ENCODE measurements at regions not wholly inside any gene's neighbourhood (a gene's known extent, or its start where the extent isn't known, plus 50 kb on each side); places are given as distances from the start of the nearest gene placed in this dataset.

- Histone ChIP-seq H3K9me2 (replicated peaks; ENCODE audit: insufficient read depth, low read length) (no peaks in the 10 kb centered on the region), H3K36me3 (ENCODE audit: insufficient read depth, low read length) (no peaks in the 10 kb centered on the region), H3K27ac (ENCODE audit: low read length) (no peak overlapping the region), H3K4me3 (ENCODE audit: low read length) (no peak overlapping the region), H3K9me3 (ENCODE audit: low read length) (no peaks in the 10 kb centered on the region), H3K4me2 (ENCODE audit: low read depth, low read length, poor library complexity, severe bottlenecking) (no peak overlapping the region), H4K20me1 (ENCODE audit: insufficient read depth, low read depth, low read length) (no peaks in the 10 kb centered on the region), H3K27me3 (ENCODE audit: low read length) (no peaks in the 10 kb centered on the region), H3K9ac (ENCODE audit: low read length) (no peak overlapping the region), H3K79me2 (ENCODE audit: low read length) (no peaks in the 10 kb centered on the region), H3K4me1 (ENCODE audit: low read length) (no peaks in the 10 kb centered on the region), H2AFZ (ENCODE audit: low read length) (no peak overlapping the region)
- DNase-seq, result no peak
Observed at GRCh38 chr9:80540387-80540786, 968.6 kb downstream of the TLE4 start.

DNA sequence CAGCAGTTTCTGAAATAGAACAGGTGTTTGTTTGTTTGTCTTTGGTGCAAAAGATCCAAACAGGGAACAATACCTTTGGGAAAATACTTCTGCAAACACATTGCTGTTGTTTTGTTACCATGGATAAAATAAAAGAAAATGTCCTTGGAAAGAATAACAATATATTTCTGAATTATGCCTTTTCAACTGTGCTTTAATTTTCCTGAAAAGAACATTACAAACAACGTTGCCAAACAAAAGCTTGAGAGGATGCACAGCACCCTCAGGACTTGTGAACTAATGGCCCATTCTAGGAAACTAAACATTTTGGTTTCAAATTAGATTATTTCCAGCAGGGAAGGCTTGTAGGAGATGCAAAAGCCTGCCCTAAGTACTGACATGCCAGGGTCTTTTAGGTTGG, 967.2 kb downstream of the TLE4 start:
- Histone ChIP-seq H3K9ac (ENCODE audit: low read length) (no peak overlapping the region), H3K4me1 (ENCODE audit: low read length) (no peaks in the 10 kb centered on the region), H3K9me3 (ENCODE audit: low read length) (no peaks in the 10 kb centered on the region; the same call in 1 of the 2 replicates), H3K27me3 (ENCODE audit: low read length) (no peaks in the 10 kb centered on the region), H4K20me1 (ENCODE audit: insufficient read depth, low read depth, low read length) (no peaks in the 10 kb centered on the region), H3K27ac (ENCODE audit: low read length) (no peak overlapping the region), H3K4me3 (ENCODE audit: low read length) (no peak overlapping the region), H3K79me2 (ENCODE audit: low read length) (no peaks in the 10 kb centered on the region), H3K36me3 (ENCODE audit: insufficient read depth, low read length) (no peaks in the 10 kb centered on the region), H2AFZ (ENCODE audit: low read length) (no peak overlapping the region), H3K4me2 (ENCODE audit: low read depth, low read length, poor library complexity, severe bottlenecking) (no peak overlapping the region), H3K9me2 (replicated peaks; ENCODE audit: insufficient read depth, low read length) (no peaks in the 10 kb centered on the region)
- no peak for DNase-seq

DNA sequence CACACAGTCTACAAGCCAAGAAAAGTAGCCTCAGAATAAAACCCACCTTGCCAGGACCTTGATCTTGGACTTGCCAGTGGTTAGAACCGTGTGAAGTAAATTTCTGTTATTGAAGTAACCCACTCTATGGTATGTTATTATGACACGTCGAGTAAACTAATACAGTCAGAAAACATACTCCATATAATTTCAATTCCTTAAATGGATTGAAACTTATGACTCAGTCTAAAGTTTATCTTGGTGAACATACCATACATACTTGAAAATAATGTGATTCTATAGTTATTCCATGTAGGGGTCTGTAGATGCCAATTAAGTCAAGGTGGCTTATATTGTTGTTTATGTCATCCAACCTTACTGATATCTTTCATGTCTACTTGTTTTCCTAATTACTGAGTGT, 950.7 kb downstream of the TLE4 start:
- Histone ChIP-seq H3K9ac (ENCODE audit: low read length) (no peak overlapping the region), H3K9me3 (ENCODE audit: low read length) (peaks cover 47% of the 10 kb centered on the region), H3K4me3 (ENCODE audit: low read length) (no peak overlapping the region), H3K27ac (ENCODE audit: low read length) (no peak overlapping the region), H3K4me2 (ENCODE audit: low read depth, low read length, poor library complexity, severe bottlenecking) (no peak overlapping the region), H3K36me3 (ENCODE audit: insufficient read depth, low read length) (no peaks in the 10 kb centered on the region), H3K4me1 (ENCODE audit: low read length) (no peaks in the 10 kb centered on the region), H2AFZ (ENCODE audit: low read length) (no peak overlapping the region), H4K20me1 (ENCODE audit: insufficient read depth, low read depth, low read length) (no peaks in the 10 kb centered on the region), H3K9me2 (replicated peaks; ENCODE audit: insufficient read depth, low read length) (no peaks in the 10 kb centered on the region), H3K27me3 (ENCODE audit: low read length) (no peaks in the 10 kb centered on the region), H3K79me2 (ENCODE audit: low read length) (no peaks in the 10 kb centered on the region)
- no peak for DNase-seq

GRCh38 chr9:80521151-80521550, 949.4 kb downstream of the TLE4 start:
- Histone ChIP-seq H3K27ac (ENCODE audit: low read length) (no peak overlapping the region), H3K27me3 (ENCODE audit: low read length) (no peaks in the 10 kb centered on the region), H3K4me2 (ENCODE audit: low read depth, low read length, poor library complexity, severe bottlenecking) (no peak overlapping the region), H3K9ac (ENCODE audit: low read length) (no peak overlapping the region), H3K4me1 (ENCODE audit: low read length) (no peaks in the 10 kb centered on the region), H4K20me1 (ENCODE audit: insufficient read depth, low read depth, low read length) (no peaks in the 10 kb centered on the region), H3K4me3 (ENCODE audit: low read length) (no peak overlapping the region), H3K9me3 (ENCODE audit: low read length) (peaks cover 42% of the 10 kb centered on the region), H3K36me3 (ENCODE audit: insufficient read depth, low read length) (no peaks in the 10 kb centered on the region), H3K9me2 (replicated peaks; ENCODE audit: insufficient read depth, low read length) (no peaks in the 10 kb centered on the region), H2AFZ (ENCODE audit: low read length) (no peak overlapping the region), H3K79me2 (ENCODE audit: low read length) (no peaks in the 10 kb centered on the region)
- no peak for DNase-seq

DNA sequence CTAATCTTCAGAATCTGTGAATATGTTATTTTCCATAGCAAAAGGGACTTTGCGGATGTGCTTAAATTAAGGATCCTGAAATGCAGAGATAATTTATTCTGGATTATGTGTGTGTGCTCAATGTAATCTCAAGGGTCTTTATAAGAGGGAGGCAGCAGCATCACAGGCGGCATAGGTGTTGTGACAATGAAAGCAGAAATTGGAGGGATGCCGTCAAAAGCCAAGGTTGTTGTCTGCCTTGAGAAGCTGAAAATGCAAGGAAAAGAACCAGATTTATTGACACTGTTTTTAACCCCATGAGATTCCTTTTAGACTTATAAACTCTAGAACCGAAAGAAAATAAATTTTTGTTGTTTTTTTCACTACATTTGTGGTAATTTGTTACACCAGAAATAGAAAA, 948.5 kb downstream of the TLE4 start:
- no peaks in the 10 kb centered on the region for H3K27me3 ChIP-seq (ENCODE audit: low read length)
- DNase-seq, result no peak
- no peaks in the 10 kb centered on the region for H4K20me1 ChIP-seq (ENCODE audit: insufficient read depth, low read depth, low read length)
- H3K9me3 ChIP-seq (ENCODE audit: low read length), result peaks cover 36% of the 10 kb centered on the region
- no peaks in the 10 kb centered on the region for H3K4me1 ChIP-seq (ENCODE audit: low read length)
- H3K36me3 ChIP-seq (ENCODE audit: insufficient read depth, low read length), result no peaks in the 10 kb centered on the region
- H3K9me2 ChIP-seq (replicated peaks; ENCODE audit: insufficient read depth, low read length), result no peaks in the 10 kb centered on the region
- H3K4me3 ChIP-seq (ENCODE audit: low read length), result no peak overlapping the region
- H2AFZ ChIP-seq (ENCODE audit: low read length), result no peak overlapping the region
- H3K79me2 ChIP-seq (ENCODE audit: low read length), result no peaks in the 10 kb centered on the region
- no peak overlapping the region for H3K4me2 ChIP-seq (ENCODE audit: low read depth, low read length, poor library complexity, severe bottlenecking)
- H3K27ac ChIP-seq (ENCODE audit: low read length), result no peak overlapping the region
- H3K9ac ChIP-seq (ENCODE audit: low read length), result no peak overlapping the region

- no peaks in the 10 kb centered on the region for H4K20me1 ChIP-seq (ENCODE audit: insufficient read depth, low read depth, low read length)
- H2AFZ ChIP-seq (ENCODE audit: low read length), result no peak overlapping the region
- no peaks in the 10 kb centered on the region for H3K27me3 ChIP-seq (ENCODE audit: low read length)
- DNase-seq, result no peak
- H3K4me1 ChIP-seq (ENCODE audit: low read length), result no peaks in the 10 kb centered on the region
- no peaks in the 10 kb centered on the region for H3K79me2 ChIP-seq (ENCODE audit: low read length)
- H3K9me3 ChIP-seq (ENCODE audit: low read length), result peaks cover 23% of the 10 kb centered on the region
- H3K4me3 ChIP-seq (ENCODE audit: low read length), result no peak overlapping the region
- no peaks in the 10 kb centered on the region for H3K36me3 ChIP-seq (ENCODE audit: insufficient read depth, low read length)
- H3K9me2 ChIP-seq (replicated peaks; ENCODE audit: insufficient read depth, low read length), result no peaks in the 10 kb centered on the region
- H3K4me2 ChIP-seq (ENCODE audit: low read depth, low read length, poor library complexity, severe bottlenecking), result no peak overlapping the region
- H3K27ac ChIP-seq (ENCODE audit: low read length), result no peak overlapping the region
- H3K9ac ChIP-seq (ENCODE audit: low read length), result no peak overlapping the region
Observed at GRCh38 chr9:80518441-80518840, 946.7 kb downstream of the TLE4 start.

- no peaks in the 10 kb centered on the region for H3K27me3 ChIP-seq (ENCODE audit: low read length)
- DNase-seq, result no peak
- H3K4me3 ChIP-seq (ENCODE audit: low read length), result no peak overlapping the region
- H3K4me1 ChIP-seq (ENCODE audit: low read length), result no peaks in the 10 kb centered on the region
- H3K9me3 ChIP-seq (ENCODE audit: low read length), result peaks cover 18% of the 10 kb centered on the region
- no peak overlapping the region for H3K27ac ChIP-seq (ENCODE audit: low read length)
- H3K4me2 ChIP-seq (ENCODE audit: low read depth, low read length, poor library complexity, severe bottlenecking), result no peak overlapping the region
- no peaks in the 10 kb centered on the region for H3K79me2 ChIP-seq (ENCODE audit: low read length)
- H4K20me1 ChIP-seq (ENCODE audit: insufficient read depth, low read depth, low read length), result no peaks in the 10 kb centered on the region
- H2AFZ ChIP-seq (ENCODE audit: low read length), result no peak overlapping the region
- H3K9ac ChIP-seq (ENCODE audit: low read length), result no peak overlapping the region
- no peaks in the 10 kb centered on the region for H3K9me2 ChIP-seq (replicated peaks; ENCODE audit: insufficient read depth, low read length)
- no peaks in the 10 kb centered on the region for H3K36me3 ChIP-seq (ENCODE audit: insufficient read depth, low read length)
Observed at GRCh38 chr9:80516679-80517078, 944.9 kb downstream of the TLE4 start.

DNA sequence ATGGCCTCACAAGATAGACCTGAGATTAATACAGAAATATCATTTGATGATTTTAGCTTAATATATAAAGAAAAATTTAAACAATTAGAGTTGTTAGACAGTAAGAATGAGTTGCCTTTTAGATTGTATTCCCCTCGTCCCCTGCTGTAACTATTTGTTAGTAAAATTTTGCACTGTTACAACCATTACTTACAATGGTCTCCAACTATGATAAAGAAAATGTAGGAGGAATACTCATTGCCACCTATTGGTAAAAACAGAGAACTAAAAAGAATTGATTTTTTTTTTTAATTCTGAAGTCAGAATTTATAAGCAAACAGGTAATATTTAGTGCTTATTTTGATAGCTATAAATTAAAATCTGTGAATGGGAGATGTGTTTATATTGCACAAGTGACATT, 937.6 kb downstream of the TLE4 start:
- no peaks in the 10 kb centered on the region for H3K27me3 ChIP-seq (ENCODE audit: low read length)
- H3K27ac ChIP-seq (ENCODE audit: low read length), result no peak overlapping the region
- no peaks in the 10 kb centered on the region for H4K20me1 ChIP-seq (ENCODE audit: insufficient read depth, low read depth, low read length)
- H3K4me2 ChIP-seq (ENCODE audit: low read depth, low read length, poor library complexity, severe bottlenecking), result no peak overlapping the region
- no peak overlapping the region for H2AFZ ChIP-seq (ENCODE audit: low read length)
- no peaks in the 10 kb centered on the region for H3K4me1 ChIP-seq (ENCODE audit: low read length)
- H3K9me3 ChIP-seq (ENCODE audit: low read length), result peaks cover 18% of the 10 kb centered on the region
- no peaks in the 10 kb centered on the region for H3K9me2 ChIP-seq (replicated peaks; ENCODE audit: insufficient read depth, low read length)
- H3K9ac ChIP-seq (ENCODE audit: low read length), result no peak overlapping the region
- H3K4me3 ChIP-seq (ENCODE audit: low read length), result no peak overlapping the region
- no peaks in the 10 kb centered on the region for H3K36me3 ChIP-seq (ENCODE audit: insufficient read depth, low read length)
- no peak for DNase-seq
- no peaks in the 10 kb centered on the region for H3K79me2 ChIP-seq (ENCODE audit: low read length)

DNA sequence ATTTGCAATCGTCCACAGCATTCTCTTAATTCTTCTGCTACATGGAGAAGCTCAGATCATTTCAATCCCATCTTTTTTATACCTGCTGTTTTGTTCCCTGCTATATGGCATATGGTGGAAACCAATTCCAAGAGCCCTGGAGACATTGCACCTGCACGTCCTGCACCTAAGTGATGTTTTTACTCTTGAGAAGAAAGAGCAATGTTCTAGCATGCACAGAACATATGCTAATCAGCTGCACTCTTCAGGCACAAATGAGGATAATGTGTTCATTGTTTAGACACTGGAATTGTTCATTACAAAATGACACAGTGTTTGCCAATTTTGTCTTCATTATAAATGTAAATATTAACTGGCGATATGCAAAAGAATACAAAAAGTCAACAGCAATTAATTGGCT, 935.8 kb downstream of the TLE4 start:
- no peak overlapping the region for H3K27ac ChIP-seq (ENCODE audit: low read length)
- H3K4me1 ChIP-seq (ENCODE audit: low read length), result no peaks in the 10 kb centered on the region
- no peaks in the 10 kb centered on the region for H3K27me3 ChIP-seq (ENCODE audit: low read length)
- no peaks in the 10 kb centered on the region for H3K36me3 ChIP-seq (ENCODE audit: insufficient read depth, low read length)
- no peak overlapping the region for H3K4me3 ChIP-seq (ENCODE audit: low read length)
- no peak overlapping the region for H3K4me2 ChIP-seq (ENCODE audit: low read depth, low read length, poor library complexity, severe bottlenecking)
- H2AFZ ChIP-seq (ENCODE audit: low read length), result no peak overlapping the region
- peaks cover 21% of the 10 kb centered on the region for H3K9me3 ChIP-seq (ENCODE audit: low read length)
- DNase-seq, result no peak
- H3K9me2 ChIP-seq (replicated peaks; ENCODE audit: insufficient read depth, low read length), result no peaks in the 10 kb centered on the region
- H3K79me2 ChIP-seq (ENCODE audit: low read length), result no peaks in the 10 kb centered on the region
- no peaks in the 10 kb centered on the region for H4K20me1 ChIP-seq (ENCODE audit: insufficient read depth, low read depth, low read length)
- H3K9ac ChIP-seq (ENCODE audit: low read length), result no peak overlapping the region

Data from Karpas-422 (cell line).